Breast epithelium (tissue), 4 donors: ENCODE measurements at regions not wholly inside any gene's neighbourhood (a gene's known extent, or its start where the extent isn't known, plus 50 kb on each side); places are given as distances from the start of the nearest gene placed in this dataset.

Experiments
- DNase-seq, 2 donors: peaks; one replicate each; pipeline ENCODE4 v3.0.0-alpha.2; 2019; ENCODE audit warnings: low spot score in 2 of 2
- H3K27ac ChIP-seq, 2 donors: fragments of 200-600 bp; sonication (generic) in 1 of 2; one replicate each; pipeline ENCODE4 v1.5.1; 2016 to 2019; ENCODE audit warnings: mild to moderate bottlenecking in 1 of 2
- H3K27me3 ChIP-seq, 2 donors: fragments of 200-600 bp; sonication (generic) in 1 of 2; one replicate each; pipeline versions ENCODE4 v1.5.1 to v1.6.0; 2017 to 2019; ENCODE audit warnings: control low read depth in 1 of 2, mild to moderate bottlenecking in 1 of 2
- H3K36me3 ChIP-seq: fragments of 200-600 bp; one replicate; pipeline ENCODE4 v1.5.1; 2019
- H3K4me1 ChIP-seq, 2 donors: fragments of 200-600 bp; sonication (generic); one replicate each; pipeline ENCODE4 v1.5.1; 2016 to 2019; ENCODE audit warnings: control low read depth in 1 of 2
- H3K4me3 ChIP-seq, 3 donors: fragments of 200-600 bp; sonication (generic); 1 replicate in 2 of 3; 2 replicates in 1 of 3; pipeline ENCODE4 v1.5.1; 2016 to 2019; ENCODE audit warnings: mild to moderate bottlenecking in 3 of 3, moderate library complexity in 2 of 3
- H3K9me3 ChIP-seq, 2 donors: fragments of 200-600 bp; sonication (generic) in 1 of 2; one replicate each; pipeline ENCODE4 v1.5.1; 2016 to 2019; ENCODE audit warnings: control low read depth in 1 of 2
- CTCF ChIP-seq, 3 donors: fragments of 450-650 bp; IDR thresholded peaks; one replicate each; pipeline ENCODE4 v1.5.1; 2016 to 2017; ENCODE audit warnings: antibody characterized with exemption in 3 of 3, mild to moderate bottlenecking in 3 of 3, moderate library complexity in 3 of 3
- POLR2A ChIP-seq: fragments of 450-650 bp; IDR thresholded peaks from one replicate; pipeline ENCODE4 v1.6.1; 2016; ENCODE audit warnings: antibody characterized with exemption, mild to moderate bottlenecking, moderate library complexity
- POLR2AphosphoS5 ChIP-seq, 3 donors: sonication (generic); formaldehyde crosslinking; IDR thresholded peaks; one replicate each; pipeline ENCODE4 v1.6.1; 2017; ENCODE audit warnings: antibody characterized with exemption in 3 of 3
- intact Hi-C: fragments of 100-400 bp; cut with DNase I; formaldehyde crosslinking; loops from one replicate; pipeline ENCODE4 v1.15.1; 2023; ENCODE audit warnings: low total_unique reads

- no peak for DNase-seq
- intact Hi-C loops, result no loop called here
- Histone ChIP-seq H3K4me1 (no peaks in the 10 kb centered on the region), H3K27ac (no peak overlapping the region), H3K9me3 (peaks cover 4 to 11% of the 10 kb centered on the region in 2 donors), H3K27me3 (no peaks in the 10 kb centered on the region), H3K4me3 (no peak overlapping the region), H3K36me3 (no peaks in the 10 kb centered on the region)
- no peak for TF ChIP-seq POLR2AphosphoS5 (IDR thresholded peaks at IDR 0.05)
- no peak for TF ChIP-seq POLR2A
- no peak for TF ChIP-seq CTCF (IDR thresholded peaks at IDR 0.05)
Measured at GRCh38 chr9:106796771-106797170, 66.2 kb upstream of the ZNF462 start.

- Histone ChIP-seq H3K9me3 (peaks cover 4 to 11% of the 10 kb centered on the region in 2 donors), H3K4me1 (no peaks in the 10 kb centered on the region), H3K4me3 (no peak overlapping the region), H3K27ac (no peak overlapping the region), H3K27me3 (no peaks in the 10 kb centered on the region), H3K36me3 (no peaks in the 10 kb centered on the region)
- no peak for DNase-seq
- TF ChIP-seq POLR2AphosphoS5 (IDR thresholded peaks at IDR 0.05) (no peak), POLR2A (no peak), CTCF (IDR thresholded peaks at IDR 0.05) (no peak)
- intact Hi-C loops, result no loop called here
Measured at GRCh38 chr9:106797299-106797698, 65.7 kb upstream of the ZNF462 start.

- TF ChIP-seq POLR2AphosphoS5 (IDR thresholded peaks at IDR 0.05) (no peak), POLR2A (no peak), CTCF (IDR thresholded peaks at IDR 0.05) (no peak)
- Histone ChIP-seq H3K27me3 (no peaks in the 10 kb centered on the region), H3K9me3 (peaks cover 4 to 11% of the 10 kb centered on the region in 2 donors), H3K36me3 (no peaks in the 10 kb centered on the region), H3K4me1 (no peaks in the 10 kb centered on the region), H3K27ac (no peak overlapping the region), H3K4me3 (no peak overlapping the region)
- no peak for DNase-seq
- intact Hi-C loops, result no loop called here
Measured at GRCh38 chr9:106798016-106798799, 64.8 kb upstream of the ZNF462 start.

GRCh38 chr9:106799152-106799551 lies 63.8 kb upstream of the ZNF462 start:
- TF ChIP-seq POLR2A, result no peak
- TF ChIP-seq POLR2AphosphoS5 (IDR thresholded peaks at IDR 0.05), result no peak
- DNase-seq, result no peak
- Histone ChIP-seq H3K36me3 (no peaks in the 10 kb centered on the region), H3K9me3 (peaks cover 4 to 9% of the 10 kb centered on the region in 2 donors), H3K4me1 (no peaks in the 10 kb centered on the region), H3K27me3 (no peaks in the 10 kb centered on the region), H3K4me3 (no peak overlapping the region), H3K27ac (no peak overlapping the region)
- intact Hi-C loops, result no loop called here

GRCh38 chr9:106800701-106801270 lies 62.2 kb upstream of the ZNF462 start:
- Histone ChIP-seq H3K9me3 (no peaks in the 10 kb centered on the region), H3K36me3 (no peaks in the 10 kb centered on the region), H3K4me1 (no peaks in the 10 kb centered on the region), H3K4me3 (no peak overlapping the region), H3K27ac (no peak overlapping the region), H3K27me3 (no peaks in the 10 kb centered on the region)
- intact Hi-C loops, result no loop called here
- DNase-seq, result no peak
- TF ChIP-seq POLR2A (no peak), POLR2AphosphoS5 (IDR thresholded peaks at IDR 0.05) (no peak), CTCF (IDR thresholded peaks at IDR 0.05) (no peak)
